NCI-H187 (cell line): ENCODE measurements at regions not wholly inside any gene's neighbourhood (a gene's known extent, or its start where the extent isn't known, plus 50 kb on each side); places are given as distances from the start of the nearest gene placed in this dataset.

Experiments
- DNase-seq, 2 experiments: peaks; one replicate each; lab custom pipeline; 2025; lab: John Stamatoyannopoulos, UW

DNA sequence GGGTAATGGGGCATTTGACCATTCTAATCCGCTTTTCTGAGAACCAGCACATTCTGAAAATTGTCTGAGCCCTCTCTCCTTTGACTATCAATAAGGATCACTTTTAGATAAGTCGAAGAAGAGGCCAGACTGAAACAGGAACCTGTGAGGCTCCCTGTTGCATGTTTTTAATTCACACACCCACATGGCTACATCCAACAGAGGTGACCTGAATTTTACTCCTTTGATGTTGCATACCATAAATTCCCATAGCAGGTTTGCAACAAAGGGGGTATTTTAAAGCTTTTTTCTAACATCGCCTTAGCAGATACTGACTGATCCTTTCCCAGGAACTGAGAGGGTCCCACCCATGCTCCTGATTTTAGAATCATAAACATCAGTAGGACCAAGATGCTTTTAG is 450.8 kb downstream of the USP25 start:
- DNase-seq: no peak

GRCh38 chr21:16181018-16181417 is 451.2 kb downstream of the USP25 start:
- no peak for DNase-seq

- no peak for DNase-seq
These were observed 456.0 kb downstream of the USP25 start for GRCh38 chr21:16185766-16186165.

DNA sequence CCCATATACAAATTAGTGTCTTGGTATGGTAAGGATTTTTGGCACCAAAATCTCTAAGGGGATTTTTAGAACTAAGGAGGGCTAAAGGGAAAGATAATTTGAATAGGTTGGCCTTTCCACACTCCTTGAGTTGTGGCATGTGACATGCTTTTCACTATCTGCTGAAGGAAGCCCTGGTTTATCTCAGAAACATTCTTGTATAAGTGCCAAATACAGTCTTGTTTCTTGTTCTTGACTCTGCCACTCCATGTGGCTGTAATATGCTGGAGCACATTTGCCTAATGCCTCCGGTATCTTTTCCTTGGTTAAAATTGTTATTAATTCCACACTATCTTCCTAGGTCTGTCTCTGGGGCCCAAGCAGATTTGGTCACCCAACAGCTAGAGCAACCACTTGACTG is 457.0 kb downstream of the USP25 start:
- no peak for DNase-seq

- no peak for DNase-seq
These were observed 458.0 kb downstream of the USP25 start for GRCh38 chr21:16187603-16188301.

GRCh38 chr21:16192902-16193301 is 463.1 kb downstream of the USP25 start:
- no peak for DNase-seq

GRCh38 chr21:16193496-16194094 is 463.8 kb downstream of the USP25 start:
- DNase-seq: no peak

DNA sequence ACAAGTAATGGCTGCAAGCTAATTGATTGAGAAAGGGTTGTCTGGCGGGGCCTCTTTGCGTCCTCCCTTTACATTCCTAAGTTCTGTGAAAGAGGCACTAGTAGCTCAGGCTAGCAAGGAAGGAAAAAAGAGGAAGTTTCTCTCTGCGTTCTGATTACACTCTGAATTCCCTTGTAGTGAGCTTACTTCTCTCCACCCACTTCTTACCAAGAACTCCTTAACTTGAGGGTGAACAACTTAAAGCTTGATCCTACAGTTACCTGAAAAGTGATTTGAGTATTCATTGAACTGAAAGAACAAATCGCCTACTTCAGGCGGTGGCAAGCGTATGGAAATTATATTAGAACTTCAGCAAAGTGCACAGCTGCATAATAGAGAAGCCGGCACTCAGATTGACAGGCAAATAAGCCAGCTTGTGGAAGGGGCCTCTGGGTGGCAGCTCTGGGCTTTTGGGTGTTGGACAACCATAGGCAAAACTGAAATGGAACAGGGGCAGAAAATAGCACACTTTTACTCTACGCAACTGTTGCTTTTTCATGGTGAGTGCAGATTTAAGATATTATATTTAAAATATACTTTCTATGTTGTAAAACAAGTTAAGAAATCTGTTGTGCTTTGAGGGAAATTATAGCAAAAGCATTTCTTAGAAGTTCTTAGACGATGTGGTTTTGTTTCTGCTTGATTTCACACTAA is 464.5 kb downstream of the USP25 start:
- DNase-seq: no peak

- no peak for DNase-seq
These were observed 465.2 kb downstream of the USP25 start for GRCh38 chr21:16194788-16195537.

- DNase-seq: no peak
These were observed 465.7 kb downstream of the USP25 start for GRCh38 chr21:16195538-16195910.

GRCh38 chr21:16196001-16196400 is 466.2 kb downstream of the USP25 start:
- no peak for DNase-seq

DNA sequence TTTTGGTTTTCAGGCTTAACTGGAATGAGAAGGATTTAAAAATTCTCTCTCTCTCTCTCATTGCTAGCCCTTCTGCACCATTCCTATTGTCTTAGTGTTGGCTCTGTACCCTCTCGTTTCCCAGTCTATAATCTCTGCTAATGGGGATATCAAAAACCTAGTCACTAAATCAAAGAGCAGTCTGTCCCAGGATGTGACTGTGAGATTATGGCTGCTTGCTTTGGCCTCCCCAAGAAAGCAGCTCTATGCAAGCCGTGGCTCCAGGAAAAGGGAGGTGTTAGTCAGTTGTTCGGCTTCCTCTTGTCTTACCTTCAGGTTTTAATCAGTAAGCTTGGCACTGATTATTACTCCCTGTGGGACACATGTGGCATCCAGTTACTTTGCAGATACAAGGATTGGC is 468.8 kb downstream of the USP25 start:
- no peak for DNase-seq

- no peak for DNase-seq
These were observed 469.8 kb downstream of the USP25 start for GRCh38 chr21:16199539-16199938.

DNA sequence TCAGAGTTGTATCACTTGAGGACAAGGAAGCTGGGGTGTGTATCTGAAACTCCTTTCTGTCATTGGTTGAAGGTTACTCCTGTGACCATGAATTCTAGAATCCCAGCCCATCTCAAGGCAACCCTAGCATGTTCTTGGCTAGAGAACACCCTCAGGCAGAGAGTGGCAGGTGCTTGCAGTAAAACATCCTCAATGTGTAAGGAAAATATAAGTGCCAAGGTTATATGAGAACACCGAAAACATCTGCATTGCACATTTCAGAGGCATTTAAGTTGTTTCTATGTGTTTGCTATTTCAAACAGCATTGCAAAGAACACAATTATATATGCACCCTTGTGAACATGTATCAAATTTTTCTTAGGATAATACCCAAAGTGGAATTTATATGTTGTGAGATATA is 471.9 kb downstream of the USP25 start:
- DNase-seq: no peak

DNA sequence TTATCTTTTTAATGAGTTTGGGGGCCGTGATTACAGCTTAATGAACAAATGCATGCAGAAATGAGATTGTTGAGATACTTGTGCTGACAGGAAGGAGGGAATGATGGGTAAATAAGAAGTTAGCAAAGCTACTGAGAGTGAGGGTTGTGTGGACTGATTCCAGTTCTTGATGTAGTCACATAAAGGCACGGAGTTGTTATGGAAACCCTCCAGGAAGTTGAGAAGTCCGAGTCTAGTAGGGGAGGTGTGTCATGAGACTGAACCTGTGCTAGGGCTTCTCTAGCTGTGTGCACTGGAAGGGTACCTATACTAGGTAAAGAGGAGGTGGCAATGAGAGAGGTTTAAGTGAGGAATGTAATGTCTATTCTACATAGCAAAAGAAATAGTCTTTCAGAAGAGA is 475.7 kb downstream of the USP25 start:
- no peak for DNase-seq

DNA sequence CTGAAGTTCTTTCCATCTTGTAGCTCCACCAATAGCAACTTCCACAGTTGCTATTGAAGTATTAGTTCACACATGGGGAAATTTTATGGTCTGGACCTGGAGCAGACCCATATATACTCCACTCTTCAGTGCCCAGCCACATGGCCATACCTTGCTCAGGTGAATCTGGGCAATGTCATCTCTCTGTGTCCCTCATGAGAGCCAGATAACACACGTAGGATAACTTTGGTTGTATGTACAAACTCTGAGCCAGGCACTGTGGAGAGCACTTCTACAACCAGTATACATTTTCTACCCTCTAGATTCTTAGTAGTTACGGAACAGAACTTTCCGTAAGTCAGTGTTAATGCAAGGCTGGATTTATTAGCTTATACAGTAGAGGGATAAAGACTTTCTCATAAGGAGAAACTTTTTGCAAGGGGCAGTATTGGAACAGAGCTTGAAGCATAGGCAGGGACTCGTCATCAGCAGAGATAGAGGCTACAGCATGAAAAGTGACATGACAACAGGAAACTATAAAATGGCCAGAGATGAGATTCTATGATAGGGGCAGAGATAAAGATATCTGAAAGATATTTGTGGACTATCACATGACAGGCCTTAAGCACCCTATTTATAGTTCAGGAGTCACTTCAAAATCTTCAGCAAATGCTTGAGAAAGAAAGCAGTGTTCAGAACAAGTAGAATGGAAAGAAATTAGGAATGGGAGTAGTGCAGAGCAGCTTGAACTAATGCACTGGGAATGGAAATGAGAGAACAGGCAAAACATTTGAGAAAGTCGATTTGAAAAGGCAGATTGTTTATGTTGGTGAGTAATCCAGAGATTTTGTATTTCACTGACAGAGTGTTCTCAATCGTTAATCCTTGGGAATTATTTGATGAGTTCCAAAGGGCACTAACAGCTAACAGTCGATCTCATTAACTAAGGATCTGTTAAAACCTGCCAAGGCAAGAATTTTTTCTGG is 481.8 kb downstream of the USP25 start:
- DNase-seq: no peak

GRCh38 chr21:16213518-16213917 is 483.7 kb downstream of the USP25 start:
- no peak for DNase-seq

DNA sequence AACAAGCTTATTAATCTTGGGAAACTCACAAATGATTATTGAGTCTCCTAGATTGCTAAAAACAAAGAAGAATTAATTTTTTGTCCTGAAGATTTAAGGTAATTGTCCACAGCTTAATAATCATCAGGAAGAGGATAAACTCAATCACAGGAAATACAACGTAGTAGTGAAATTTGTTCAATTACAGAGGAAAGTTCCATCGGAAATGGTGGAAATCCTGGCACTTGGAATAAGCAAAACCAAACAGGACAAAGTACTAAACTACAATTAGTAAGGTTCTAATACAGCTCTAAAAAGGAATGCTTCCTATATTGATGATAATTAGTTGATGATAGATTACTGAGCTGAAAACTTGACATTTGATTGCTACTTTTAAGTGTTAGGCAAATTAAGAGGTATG is 485.4 kb downstream of the USP25 start:
- no peak for DNase-seq

- DNase-seq: no peak
These were observed 485.9 kb downstream of the USP25 start for GRCh38 chr21:16215663-16216183.

DNA sequence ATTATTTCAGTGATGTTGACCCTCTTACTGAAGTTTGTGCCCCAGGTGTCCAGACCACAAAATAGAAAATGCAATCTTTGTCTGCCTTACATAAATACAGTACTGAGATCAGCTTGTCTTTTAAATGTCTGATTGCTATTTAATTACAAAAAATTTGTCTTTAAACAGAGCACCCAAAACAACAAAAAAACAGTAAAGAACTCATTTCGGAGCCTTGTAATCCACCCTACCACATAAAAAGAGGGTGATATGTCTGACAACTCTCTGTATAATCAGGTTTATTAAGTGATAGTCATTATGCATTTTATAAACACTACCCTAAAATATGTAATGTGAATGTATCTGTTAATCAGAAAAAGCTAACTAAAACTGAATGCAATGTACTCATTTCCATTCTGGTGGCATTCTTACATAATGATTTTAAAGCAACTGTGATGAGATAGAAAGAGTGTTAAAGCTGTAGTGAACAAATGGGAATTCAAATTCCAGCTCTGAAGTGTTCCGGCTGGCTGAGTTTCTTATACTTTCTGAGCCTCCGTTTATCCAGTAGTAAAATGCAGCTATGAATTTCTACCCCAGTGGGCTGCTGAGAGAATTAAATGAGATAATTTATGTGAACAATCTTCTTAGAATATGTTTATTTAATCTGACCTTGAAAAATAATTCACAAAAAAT is 486.6 kb downstream of the USP25 start:
- no peak for DNase-seq
